Keratinocyte (primary cell): ENCODE measurements at regions not wholly inside any gene's neighbourhood (a gene's known extent, or its start where the extent isn't known, plus 50 kb on each side); places are given as distances from the start of the nearest gene placed in this dataset.

Experiments used
- EZH2 ChIP-seq: IDR thresholded peaks from one replicate; pipeline ENCODE4 v1.6.1; 2012; ENCODE audit warnings: inconsistent platforms, mild to moderate bottlenecking, low read length, moderate library complexity
- TF ChIP-seq, protein P1 (sequence below), 3 experiments: IDR thresholded peaks in 1 of 3; conservative IDR thresholded peaks in 1 of 3; optimal IDR thresholded peaks in 1 of 3; 2 replicates in 2 of 3; 3 replicates in 1 of 3; pipeline versions ENCODE3 to v1.5.1; 2011; ENCODE audit warnings: low read length in 3 of 3, mild to moderate bottlenecking in 3 of 3, moderate library complexity in 2 of 3, control low read depth in 1 of 3, inconsistent platforms in 1 of 3; ENCODE audit not compliant: insufficient read depth in 2 of 3; ENCODE audit errors: extremely low read depth in 1 of 3

- TF ChIP-seq, protein P1, sequence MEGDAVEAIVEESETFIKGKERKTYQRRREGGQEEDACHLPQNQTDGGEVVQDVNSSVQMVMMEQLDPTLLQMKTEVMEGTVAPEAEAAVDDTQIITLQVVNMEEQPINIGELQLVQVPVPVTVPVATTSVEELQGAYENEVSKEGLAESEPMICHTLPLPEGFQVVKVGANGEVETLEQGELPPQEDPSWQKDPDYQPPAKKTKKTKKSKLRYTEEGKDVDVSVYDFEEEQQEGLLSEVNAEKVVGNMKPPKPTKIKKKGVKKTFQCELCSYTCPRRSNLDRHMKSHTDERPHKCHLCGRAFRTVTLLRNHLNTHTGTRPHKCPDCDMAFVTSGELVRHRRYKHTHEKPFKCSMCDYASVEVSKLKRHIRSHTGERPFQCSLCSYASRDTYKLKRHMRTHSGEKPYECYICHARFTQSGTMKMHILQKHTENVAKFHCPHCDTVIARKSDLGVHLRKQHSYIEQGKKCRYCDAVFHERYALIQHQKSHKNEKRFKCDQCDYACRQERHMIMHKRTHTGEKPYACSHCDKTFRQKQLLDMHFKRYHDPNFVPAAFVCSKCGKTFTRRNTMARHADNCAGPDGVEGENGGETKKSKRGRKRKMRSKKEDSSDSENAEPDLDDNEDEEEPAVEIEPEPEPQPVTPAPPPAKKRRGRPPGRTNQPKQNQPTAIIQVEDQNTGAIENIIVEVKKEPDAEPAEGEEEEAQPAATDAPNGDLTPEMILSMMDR (optimal IDR thresholded peaks at IDR 0.05 in 1 of 3, IDR thresholded peaks at IDR 0.05 in 1 of 3, conservative IDR thresholded peaks at IDR 0.05 in 1 of 3; ENCODE audit: extremely low read depth in 1 of 3, insufficient read depth in 2 of 3, low read length in 3 of 3) = no peak
- TF ChIP-seq EZH2 = no peak
Observed at GRCh38 chr15:24017470-24017869, 330.4 kb upstream of the NDN start.
